ENCODE measurements at regions not wholly inside any gene's neighbourhood (a gene's known extent, or its start where the extent isn't known, plus 50 kb on each side); places are given as distances from the start of the nearest gene placed in this dataset.
"Not testable (repeated sequence)": the region's sequence is repeated elsewhere in the genome, so short reads cannot be mapped to it uniquely, and the experiment has no call there.

GRCh38 chr5:57716661-57717060 lies 234.1 kb upstream of the ACTBL2 start:
- no peak overlapping the region for H3K4me3 ChIP-seq
- no peak overlapping the region for H2AFZ ChIP-seq
- no peak overlapping the region for H3K27ac ChIP-seq
- H3K9me3 ChIP-seq (ENCODE audit: low read depth): no peaks in the 10 kb centered on the region
- no peak for DNase-seq (ENCODE audit: low spot score)
- no peaks in the 10 kb centered on the region for H4K20me1 ChIP-seq (ENCODE audit: insufficient read depth, poor library complexity, severe bottlenecking)
- H3K9me2 ChIP-seq (replicated peaks; ENCODE audit: insufficient read depth): no peaks in the 10 kb centered on the region
- H3K4me1 ChIP-seq (ENCODE audit: insufficient read depth): no peaks in the 10 kb centered on the region
- no peaks in the 10 kb centered on the region for H3K36me3 ChIP-seq (replicated peaks; ENCODE audit: insufficient read depth, low read depth)
- no peaks in the 10 kb centered on the region for H3K79me2 ChIP-seq
- WGBS (ENCODE audit: low lambda C conversion rate, missing lambda C conversion rate): 93% methylated on average over 3 of the region's 3 CpGs
- no peaks in the 10 kb centered on the region for H3K27me3 ChIP-seq
- no peak overlapping the region for H3K4me2 ChIP-seq
- no peak for TF ChIP-seq EZH2phosphoT487 (IDR thresholded peaks at IDR 0.05; ENCODE audit: low read depth, severe bottlenecking, unreplicated experiment)
- no peak for TF ChIP-seq EZH2 (IDR thresholded peaks at IDR 0.05; ENCODE audit: borderline replicate concordance)
- no peak for TF ChIP-seq CTCF (IDR thresholded peaks at IDR 0.05; ENCODE audit: poor library complexity)

- Histone ChIP-seq H2AFZ (no peak overlapping the region), H3K36me3 (replicated peaks; ENCODE audit: insufficient read depth, low read depth) (no peaks in the 10 kb centered on the region), H3K4me3 (no peak overlapping the region), H3K79me2 (no peaks in the 10 kb centered on the region), H4K20me1 (ENCODE audit: insufficient read depth, poor library complexity, severe bottlenecking) (no peaks in the 10 kb centered on the region), H3K27me3 (no peaks in the 10 kb centered on the region), H3K9me3 (ENCODE audit: low read depth) (no peaks in the 10 kb centered on the region), H3K27ac (no peak overlapping the region), H3K9me2 (replicated peaks; ENCODE audit: insufficient read depth) (no peaks in the 10 kb centered on the region), H3K4me1 (ENCODE audit: insufficient read depth) (no peaks in the 10 kb centered on the region), H3K4me2 (no peak overlapping the region)
- WGBS (ENCODE audit: low lambda C conversion rate, missing lambda C conversion rate): 86% methylated on average over 2 of the region's 2 CpGs
- no peak for DNase-seq (ENCODE audit: low spot score)
- TF ChIP-seq EZH2 (IDR thresholded peaks at IDR 0.05; ENCODE audit: borderline replicate concordance): no peak
- TF ChIP-seq EZH2phosphoT487 (IDR thresholded peaks at IDR 0.05; ENCODE audit: low read depth, severe bottlenecking, unreplicated experiment): no peak
- TF ChIP-seq CTCF (IDR thresholded peaks at IDR 0.05; ENCODE audit: poor library complexity): no peak
Measured at GRCh38 chr5:57715296-57715695, 232.7 kb upstream of the ACTBL2 start.

GRCh38 chr5:57713535-57713934 lies 230.9 kb upstream of the ACTBL2 start:
- H2AFZ ChIP-seq; H3K9me3 ChIP-seq (ENCODE audit: low read depth); H3K27me3 ChIP-seq; H3K4me1 ChIP-seq (ENCODE audit: insufficient read depth); H3K4me3 ChIP-seq; H3K9me2 ChIP-seq (replicated peaks; ENCODE audit: insufficient read depth); H3K4me2 ChIP-seq; H4K20me1 ChIP-seq (ENCODE audit: insufficient read depth, poor library complexity, severe bottlenecking); H3K27ac ChIP-seq; H3K36me3 ChIP-seq (replicated peaks; ENCODE audit: insufficient read depth, low read depth); DNase-seq (ENCODE audit: low spot score); H3K79me2 ChIP-seq: not testable (repeated sequence)
- 93% methylated on average over 3 of the region's 3 CpGs for WGBS (ENCODE audit: low lambda C conversion rate, missing lambda C conversion rate)

GRCh38 chr5:57711946-57712345 lies 229.3 kb upstream of the ACTBL2 start:
- TF ChIP-seq CTCF (IDR thresholded peaks at IDR 0.05; ENCODE audit: poor library complexity) (no peak), EZH2phosphoT487 (IDR thresholded peaks at IDR 0.05; ENCODE audit: low read depth, severe bottlenecking, unreplicated experiment) (no peak), EZH2 (IDR thresholded peaks at IDR 0.05; ENCODE audit: borderline replicate concordance) (no peak)
- 69% methylated on average over 1 of the region's 1 CpG for WGBS (ENCODE audit: low lambda C conversion rate, missing lambda C conversion rate)
- Histone ChIP-seq H3K4me2 (no peak overlapping the region), H3K79me2 (no peaks in the 10 kb centered on the region), H3K4me1 (ENCODE audit: insufficient read depth) (no peaks in the 10 kb centered on the region), H3K36me3 (replicated peaks; ENCODE audit: insufficient read depth, low read depth) (no peaks in the 10 kb centered on the region), H3K27me3 (no peaks in the 10 kb centered on the region), H2AFZ (no peak overlapping the region), H3K9me2 (replicated peaks; ENCODE audit: insufficient read depth) (no peaks in the 10 kb centered on the region), H3K4me3 (no peak overlapping the region), H3K9me3 (ENCODE audit: low read depth) (no peaks in the 10 kb centered on the region), H3K27ac (no peak overlapping the region), H4K20me1 (ENCODE audit: insufficient read depth, poor library complexity, severe bottlenecking) (no peaks in the 10 kb centered on the region)
- DNase-seq (ENCODE audit: low spot score): no peak

All from hepatocyte (in vitro differentiated cells).